ENCODE measurements at regions not wholly inside any gene's neighbourhood (a gene's known extent, or its start where the extent isn't known, plus 50 kb on each side); places are given as distances from the start of the nearest gene placed in this dataset.

- TF ChIP-seq CTCF (IDR thresholded peaks at IDR 0.05) = no peak
- TF ChIP-seq EZH2 (IDR thresholded peaks at IDR 0.05; ENCODE audit: borderline replicate concordance, insufficient read depth, low read depth, low read length, poor library complexity, severe bottlenecking) = no peak
Measured at GRCh38 chr7:22937946-22938345, 76.0 kb downstream of the HYCC1 start.

Measured in B cell (primary cell).